Renal cortical epithelial cell (primary cell): ENCODE measurements at regions not wholly inside any gene's neighbourhood (a gene's known extent, or its start where the extent isn't known, plus 50 kb on each side); places are given as distances from the start of the nearest gene placed in this dataset.
"Not testable (repeated sequence)": the region's sequence is repeated elsewhere in the genome, so short reads cannot be mapped to it uniquely, and the experiment has no call there.

ENCODE experiments used
- DNase-seq: peaks from one replicate; pipeline ENCODE4 v3.0.0-alpha.2; 2011; ENCODE audit warnings: low read depth

DNA sequence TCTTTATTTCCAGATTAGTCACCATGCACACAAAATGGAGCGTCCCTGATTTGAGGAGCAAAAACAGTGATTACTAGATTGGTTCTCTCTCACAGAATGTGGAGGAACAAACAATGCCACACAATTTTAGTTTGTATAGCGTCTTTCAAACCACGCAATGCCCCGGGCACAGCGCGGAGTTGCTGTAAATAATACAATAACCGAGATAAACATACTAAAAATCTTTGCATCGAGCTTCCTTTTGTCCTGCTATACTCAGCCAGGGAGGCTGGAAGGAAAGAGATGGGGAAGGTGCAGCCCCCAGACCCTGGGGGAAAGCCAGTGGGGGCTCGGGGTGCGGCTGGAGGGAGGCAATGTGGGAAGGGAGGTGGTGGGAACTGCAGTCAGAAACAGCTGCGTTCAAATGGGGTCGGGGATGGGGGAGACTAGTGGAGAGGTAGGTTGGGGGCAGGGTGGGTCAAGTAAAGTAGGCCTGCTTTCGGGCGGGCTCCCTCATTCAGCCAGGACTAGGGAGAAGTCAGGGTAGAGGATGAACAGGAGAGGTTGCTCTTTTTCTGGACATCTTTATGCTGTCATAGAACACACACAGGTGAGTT, 366.3 kb downstream of the RPS6KC1 start:
- no peak for DNase-seq

DNA sequence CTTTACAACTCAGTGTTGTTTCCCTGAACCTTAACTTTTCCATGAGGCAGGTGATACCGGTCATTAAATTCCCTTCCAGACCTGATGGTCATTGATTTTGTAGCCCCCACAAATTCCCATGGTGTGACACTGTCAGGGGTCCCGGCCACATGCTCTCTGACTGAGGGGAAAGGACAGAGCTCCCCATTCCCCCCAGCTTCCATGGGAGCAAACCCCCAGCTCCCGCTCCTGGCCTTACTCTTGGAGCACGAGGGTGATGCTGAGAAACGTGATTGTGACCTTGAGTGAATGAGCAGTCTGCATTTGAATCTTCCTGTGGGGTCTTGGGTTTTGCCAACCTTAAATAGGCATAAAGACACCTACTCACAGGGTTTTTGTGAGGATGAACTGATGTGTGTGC, 366.8 kb downstream of the RPS6KC1 start:
- DNase-seq: no peak

DNA sequence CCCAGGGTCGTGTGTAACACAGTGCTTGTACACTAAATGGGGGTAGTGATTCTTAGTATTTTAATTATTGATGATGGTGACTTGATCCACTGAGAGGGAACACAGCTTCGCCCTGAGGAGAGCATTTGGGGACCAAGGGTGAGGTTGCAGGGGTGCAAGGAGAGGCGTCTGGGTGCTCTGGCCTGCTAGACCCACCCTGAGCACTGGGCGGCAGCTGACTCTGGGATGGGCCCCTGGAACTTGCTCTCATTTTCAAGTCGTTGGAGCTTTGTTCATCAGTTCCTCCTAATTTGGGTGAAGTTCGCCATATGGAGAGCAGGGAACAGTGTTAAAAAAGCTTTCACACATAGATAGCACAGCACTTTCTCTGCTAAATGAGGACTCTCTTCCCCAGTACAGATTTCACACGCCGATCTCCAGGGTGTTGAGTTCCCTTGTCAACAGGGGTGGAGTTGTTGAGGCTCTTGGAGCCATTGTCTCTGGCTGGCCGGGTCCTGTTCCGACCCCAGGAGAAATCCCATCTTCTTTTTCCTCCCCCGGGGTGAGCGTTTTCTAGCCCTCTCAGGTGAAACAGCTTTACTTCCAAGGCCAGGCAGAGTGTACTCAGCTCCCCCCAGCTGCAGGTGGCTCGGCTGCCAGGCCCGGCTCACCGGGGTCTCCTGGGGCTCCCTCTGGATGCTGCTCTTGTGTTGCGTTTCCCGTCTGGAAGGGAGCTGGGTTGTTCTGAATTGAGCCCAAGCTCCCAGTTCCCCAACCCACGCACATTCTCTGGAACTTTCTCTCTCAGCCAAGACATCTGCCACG, 367.4 kb downstream of the RPS6KC1 start:
- DNase-seq: no peak

DNA sequence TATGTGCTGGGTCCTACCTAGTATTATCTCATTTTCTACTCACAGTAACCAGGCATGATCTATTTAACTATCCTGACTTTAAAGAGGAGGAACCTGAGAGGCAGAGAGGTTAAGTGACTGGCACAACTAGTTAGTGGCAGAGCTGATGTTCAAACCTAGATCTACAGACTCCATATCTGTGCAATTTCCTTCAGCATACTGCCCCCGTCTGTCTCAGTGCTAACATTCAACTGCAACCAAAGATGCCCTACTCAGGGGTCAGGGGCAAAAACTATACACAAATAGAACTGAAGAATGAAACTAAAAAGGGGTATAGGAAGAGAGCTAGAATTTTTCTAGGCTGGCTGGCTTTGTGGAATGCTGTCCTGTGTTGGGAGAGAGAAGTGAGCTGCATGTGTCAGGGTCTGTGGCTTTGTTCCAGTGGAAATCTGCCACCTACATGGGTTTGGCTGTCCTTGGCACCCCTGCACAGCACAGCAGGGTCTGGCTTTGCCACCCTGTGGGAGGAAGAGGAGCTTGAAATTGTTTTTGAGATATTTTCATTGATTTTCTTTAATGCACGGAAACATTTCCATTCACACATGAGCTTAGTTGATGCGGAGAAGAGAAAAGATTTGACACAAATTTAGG, 368.5 kb downstream of the RPS6KC1 start:
- peak; percentile 23 for DNase-seq

DNA sequence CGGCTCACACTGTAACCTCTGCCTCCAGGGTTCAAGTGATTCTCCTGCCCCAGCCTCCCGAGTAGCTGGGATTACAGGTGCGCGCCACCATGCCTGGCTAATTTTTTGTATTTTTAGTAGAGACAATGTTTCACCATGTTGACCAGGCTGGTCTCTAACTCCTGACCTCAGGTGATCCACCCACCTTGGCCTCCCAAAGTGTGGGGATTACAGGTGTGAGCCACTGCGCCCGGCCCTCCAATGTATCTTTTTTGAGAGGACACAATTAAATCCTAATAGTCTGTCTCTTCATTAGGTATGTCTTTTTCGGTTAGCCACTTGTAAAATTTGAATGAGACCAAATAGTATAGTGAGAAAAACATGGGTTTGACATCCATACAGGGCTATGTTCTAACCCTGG, 370.1 kb downstream of the RPS6KC1 start:
- not testable (repeated sequence) for DNase-seq

DNA sequence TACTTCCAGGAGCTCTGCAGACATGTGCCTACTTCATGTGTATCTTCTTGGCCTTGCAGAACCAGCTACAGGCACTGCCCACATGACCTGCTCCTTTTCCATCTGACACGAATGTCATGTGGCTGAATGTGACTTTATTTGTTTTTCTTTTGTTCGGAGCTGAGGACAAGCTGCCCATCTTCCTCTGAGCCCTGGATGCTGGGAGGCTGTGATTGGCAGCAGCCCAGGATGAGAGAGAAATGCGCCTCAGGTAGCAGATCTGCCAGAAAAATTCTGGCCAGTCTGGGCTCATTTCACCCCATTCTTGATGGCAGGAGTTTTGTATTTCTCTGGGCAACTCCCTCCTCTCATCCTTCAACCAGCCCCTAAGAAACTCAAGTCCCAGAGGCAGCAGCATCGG, 372.0 kb downstream of the RPS6KC1 start:
- DNase-seq: no peak

DNA sequence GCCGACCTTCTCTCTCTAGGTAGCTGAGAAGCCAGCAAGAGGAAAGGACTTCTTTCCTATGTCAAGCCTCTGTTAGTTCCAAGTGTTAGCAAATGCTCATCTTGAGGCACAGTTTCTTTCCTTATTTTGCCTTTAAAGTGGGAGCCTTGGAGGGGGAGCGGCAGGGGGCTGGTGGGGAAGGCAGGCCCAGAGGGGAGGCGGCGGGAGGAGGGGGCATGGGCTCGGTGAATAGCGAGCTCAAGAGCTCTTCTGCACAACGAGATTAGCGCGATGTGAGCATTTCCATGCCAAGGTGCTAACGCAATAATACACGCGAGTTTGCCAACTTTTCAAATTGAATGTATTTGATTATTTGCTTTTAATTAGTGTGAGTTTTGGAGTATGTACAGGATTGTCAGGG, 372.6 kb downstream of the RPS6KC1 start:
- no peak for DNase-seq

DNA sequence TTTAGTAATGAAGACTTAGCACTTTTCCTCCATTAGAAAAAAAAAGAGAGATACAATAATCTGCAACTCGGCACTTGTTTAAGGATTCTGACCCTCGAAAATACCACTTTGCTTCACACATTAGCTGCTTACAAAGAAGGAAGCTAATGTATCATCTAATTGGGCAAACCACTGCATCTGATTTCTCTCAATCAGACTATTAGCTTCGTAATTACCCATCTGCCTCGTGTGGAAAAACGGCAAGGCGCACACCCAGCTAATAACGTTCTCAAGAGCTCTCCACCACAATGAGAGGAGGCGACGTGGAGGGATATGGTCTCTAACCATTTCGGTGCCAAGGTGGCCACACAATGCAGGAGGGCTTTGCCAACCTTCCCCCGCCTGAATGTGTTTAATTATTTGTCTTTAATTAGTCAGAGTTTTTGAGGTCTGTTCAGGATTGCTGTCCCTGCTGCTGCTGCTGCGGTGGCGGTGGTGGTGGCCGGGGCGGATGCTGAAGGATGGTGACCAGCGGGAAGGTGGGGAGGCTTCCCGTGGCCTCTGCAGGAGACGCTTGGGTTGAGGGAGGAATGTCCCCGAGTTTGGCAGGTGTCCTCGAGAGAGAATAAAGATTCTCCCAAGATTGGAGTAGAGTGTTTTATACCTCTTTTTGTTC, 374.5 kb downstream of the RPS6KC1 start:
- no peak for DNase-seq

DNA sequence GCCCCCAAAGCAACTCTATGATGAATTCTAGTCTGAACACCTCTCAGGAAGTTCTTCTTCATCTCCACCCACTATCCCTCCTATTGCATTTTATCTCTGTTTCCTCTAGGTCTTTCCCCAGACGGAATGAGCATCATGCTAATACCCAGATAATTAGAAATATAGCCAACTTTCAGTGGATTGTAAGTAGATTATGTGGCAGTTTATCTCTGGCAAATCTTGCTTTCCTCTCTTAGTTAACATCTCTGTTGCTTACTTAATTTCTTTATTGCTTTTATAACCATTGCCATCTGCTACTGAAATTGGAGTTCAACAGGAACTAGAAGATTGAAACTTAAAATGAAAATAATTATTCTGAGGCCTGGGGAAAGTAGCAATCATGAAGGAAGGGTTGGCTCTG, 378.6 kb downstream of the RPS6KC1 start:
- no peak for DNase-seq

DNA sequence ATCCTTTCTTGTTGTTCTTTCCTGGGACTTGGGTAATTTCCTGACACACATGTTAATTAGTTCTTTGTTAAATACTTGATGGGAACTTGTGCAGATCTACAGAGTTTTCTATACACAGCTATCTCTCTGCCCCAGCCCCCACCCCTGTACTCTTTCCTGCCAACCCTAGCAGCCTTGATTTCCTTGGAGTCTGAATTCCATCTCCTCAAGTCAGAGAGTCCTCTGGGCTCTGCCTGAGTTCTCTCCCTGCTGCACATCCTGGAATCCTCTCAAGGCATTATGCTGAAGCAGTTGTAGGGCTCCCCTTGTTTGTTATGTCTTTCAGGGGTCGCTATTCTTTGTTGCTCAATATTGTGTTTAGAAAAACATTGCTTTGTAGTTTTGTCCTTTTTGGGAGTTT, 384.7 kb downstream of the RPS6KC1 start:
- DNase-seq: no peak

DNA sequence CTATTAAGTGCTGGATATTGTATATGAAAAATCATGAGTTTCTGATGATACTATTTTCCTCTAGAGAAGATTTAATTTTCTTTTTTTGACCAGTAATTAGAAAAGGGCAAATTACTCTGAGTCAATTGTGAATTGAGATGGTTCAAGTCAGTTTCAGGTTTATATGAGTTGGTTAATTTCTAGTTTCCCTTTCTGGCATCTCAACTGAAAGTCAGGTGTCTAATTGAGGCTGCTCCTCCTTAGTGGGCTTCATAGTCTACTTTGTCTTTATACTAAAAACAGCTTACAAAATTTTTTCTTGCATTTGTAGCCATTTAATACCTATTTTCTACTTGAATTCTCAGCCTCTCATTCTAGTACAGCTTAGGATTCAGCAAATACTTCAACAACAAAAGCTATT, 387.3 kb downstream of the RPS6KC1 start:
- no peak for DNase-seq

DNA sequence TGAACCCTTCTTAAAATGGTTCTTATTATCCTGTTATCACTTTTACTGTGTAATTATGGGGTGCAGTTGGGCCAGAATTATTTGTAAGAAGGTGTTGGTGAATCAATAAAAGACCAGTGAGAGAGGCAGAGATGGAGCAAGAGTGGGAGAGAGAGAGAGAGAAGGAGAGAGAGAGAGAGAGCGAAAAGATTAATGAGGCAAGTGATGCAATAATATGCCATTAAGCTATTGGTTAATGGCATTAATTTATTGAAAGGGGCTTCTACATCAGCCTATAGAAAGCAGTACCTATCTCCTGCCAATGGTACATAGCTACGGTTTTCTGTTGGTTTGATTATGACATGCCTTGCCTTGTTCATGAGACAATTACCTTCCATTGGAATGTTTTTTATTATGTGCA, 388.7 kb downstream of the RPS6KC1 start:
- DNase-seq: no peak

DNA sequence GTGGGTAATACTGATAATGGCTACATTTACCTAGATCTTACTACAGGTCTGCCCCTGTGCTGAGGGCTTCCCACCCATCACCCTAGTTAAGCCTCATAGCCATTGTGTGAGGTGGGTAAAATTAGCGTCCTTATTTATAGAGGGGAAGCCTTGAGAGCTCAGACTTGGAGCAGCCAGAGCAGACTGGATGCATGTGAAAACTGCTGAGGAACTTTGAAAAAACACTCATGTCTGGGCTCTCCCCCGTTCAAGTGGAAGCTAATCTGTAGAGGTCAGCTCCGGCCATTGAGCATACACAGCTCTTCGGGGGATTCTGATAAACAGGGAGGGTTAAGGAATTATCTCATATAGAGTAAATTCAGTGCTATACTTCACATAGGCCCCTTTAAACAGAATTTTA, 389.7 kb downstream of the RPS6KC1 start:
- no peak for DNase-seq

DNA sequence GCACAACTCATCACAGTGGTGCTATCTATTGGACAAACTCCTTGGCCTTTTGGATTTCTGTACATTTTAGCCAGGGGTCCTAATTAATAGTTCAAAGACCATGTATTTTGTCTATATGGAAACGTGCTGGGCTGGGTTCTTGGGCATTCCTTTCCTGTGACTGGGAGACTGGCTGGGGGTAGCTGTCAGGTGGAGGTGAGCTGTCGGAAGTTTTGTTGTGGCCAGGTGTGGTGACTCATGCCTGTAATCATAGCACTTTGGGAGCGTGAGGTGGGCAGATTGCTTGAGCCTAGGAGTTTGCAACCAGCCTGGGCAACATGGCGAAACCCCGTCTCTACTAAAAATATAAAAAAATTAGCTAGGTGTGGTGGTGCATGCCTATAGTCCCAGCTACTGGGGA, 392.4 kb downstream of the RPS6KC1 start:
- DNase-seq: peak; percentile 24

DNA sequence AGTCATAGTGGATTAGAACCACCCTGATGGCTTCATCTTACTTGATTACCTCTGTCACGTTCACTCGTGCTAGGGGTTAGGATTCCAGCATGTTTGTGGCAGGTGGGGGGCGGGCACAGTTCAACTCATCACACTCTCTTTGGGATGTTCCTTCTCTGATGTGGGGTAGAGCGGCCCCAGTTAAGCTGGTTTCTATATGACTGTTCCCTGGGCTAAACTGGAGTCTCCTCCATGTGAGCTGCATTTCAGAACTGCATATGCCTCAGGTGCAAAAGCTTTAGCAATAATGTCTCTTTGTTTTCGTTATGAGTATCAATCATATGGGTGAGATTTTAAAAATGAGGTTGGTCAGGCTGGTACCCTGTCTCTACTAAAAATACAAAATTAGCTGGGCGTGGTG, 393.2 kb downstream of the RPS6KC1 start:
- no peak for DNase-seq

DNA sequence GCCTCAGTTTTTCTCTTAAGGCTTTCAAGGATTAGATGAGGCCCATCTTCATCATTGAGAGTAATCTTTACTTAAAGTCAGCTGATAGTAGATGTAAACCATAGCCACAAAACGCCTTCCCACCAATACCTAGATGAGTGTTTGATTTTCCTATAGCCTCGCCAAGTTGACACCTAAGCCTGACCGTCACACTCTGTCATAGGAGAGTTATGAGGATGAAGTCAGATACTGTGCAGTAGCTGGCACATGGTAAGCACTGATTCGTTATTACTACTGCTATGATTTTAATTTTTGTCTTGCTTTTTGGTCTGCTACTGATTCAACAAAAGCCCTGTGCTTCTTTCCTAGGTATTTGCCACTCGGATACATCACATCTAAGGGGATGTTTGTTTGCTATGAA, 395.5 kb downstream of the RPS6KC1 start:
- DNase-seq: no peak

DNA sequence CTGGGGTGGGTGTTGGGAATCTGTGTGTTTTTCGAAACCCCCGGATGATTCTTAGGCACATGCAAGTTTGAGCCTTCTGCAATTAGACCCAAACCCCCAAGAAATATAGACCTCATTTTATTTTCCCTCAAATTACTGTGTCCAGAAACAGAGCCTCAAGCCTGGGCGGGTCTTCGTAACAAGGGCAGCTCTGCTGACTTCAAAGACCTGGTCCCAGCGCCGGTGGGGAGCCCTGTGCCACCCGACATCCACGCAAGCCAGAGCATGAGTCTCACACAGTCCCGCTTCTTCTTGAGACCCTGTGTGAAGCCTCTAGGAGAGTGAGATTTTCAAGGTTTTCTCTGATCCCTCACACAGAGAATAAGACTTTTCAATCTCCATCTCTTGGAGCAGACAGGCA, 397.3 kb downstream of the RPS6KC1 start:
- DNase-seq: no peak

DNA sequence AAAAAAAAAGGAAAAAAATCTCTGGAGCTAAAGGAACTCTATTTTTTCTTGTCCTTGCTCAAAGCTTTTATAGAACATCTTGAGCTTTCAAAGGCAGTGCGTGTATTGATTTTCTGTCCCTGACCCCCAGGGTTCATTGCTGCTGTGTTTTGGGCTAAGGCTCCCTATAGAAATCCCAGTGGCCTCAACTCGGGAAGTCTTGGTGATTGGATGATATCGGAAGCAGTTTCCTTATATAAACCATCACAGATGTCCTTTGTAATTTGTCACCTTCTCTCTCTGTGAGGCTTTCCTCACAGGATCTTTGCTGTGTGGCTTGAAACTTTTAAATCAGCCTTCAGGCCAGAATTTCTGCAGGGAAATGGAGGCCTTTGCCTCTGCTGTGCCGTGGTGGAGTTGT, 397.7 kb downstream of the RPS6KC1 start:
- DNase-seq: no peak

DNA sequence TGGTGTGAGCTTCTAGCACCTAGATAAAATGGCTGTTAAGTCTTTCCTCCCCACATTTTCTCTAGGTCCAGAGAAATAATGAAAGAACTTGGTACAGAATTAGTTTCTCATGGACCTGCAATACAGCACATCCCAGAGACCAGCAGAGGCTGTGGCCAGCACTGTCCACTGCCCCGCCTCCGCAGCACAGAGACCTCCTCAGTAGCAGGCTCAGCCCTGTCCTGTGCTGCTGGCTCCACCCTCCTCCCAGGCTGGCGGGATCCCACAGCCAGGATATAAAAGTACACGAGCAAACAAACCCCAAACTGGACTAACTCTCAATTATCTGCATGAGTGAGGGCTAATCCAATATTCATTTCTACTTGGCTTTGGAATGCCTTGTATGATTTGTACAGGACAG, 401.5 kb downstream of the RPS6KC1 start:
- DNase-seq: no peak

DNA sequence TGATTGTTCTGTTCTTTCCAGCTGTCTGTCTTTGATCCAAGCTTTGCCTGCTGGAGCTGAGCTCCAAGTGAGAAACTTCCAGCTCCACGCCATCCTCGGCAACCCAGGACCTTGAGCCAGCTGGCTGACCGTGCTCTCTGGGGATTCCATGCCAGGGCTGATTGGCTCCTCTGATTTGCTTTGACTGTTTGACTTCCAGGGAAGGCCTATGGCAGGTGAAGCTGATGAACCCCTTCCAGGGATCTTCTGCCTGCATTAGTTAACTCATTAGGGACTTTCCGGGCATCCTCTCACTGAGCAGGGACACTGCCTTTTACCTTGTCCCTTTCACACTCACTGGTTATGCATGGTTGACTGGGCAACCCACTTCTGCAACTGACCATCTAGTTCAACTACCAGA, 406.1 kb downstream of the RPS6KC1 start:
- no peak for DNase-seq

DNA sequence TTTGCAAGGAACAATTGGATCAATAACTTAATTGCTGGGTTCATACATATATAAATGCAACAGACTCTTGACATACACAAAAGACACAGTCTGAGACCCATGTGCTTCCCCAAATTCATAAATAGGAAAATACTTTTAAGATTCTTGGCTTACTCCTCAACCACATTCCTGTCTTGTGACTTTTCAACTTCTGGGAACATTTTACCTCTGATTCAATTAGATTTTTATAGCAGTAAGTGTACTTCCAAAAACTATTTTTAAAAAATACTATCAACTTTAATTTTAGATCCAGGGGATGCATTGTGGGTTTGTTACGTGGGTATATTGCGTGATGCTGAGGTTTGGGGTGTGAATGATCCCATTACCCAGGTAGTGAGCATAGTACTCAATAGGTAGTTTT, 406.7 kb downstream of the RPS6KC1 start:
- DNase-seq: no peak

DNA sequence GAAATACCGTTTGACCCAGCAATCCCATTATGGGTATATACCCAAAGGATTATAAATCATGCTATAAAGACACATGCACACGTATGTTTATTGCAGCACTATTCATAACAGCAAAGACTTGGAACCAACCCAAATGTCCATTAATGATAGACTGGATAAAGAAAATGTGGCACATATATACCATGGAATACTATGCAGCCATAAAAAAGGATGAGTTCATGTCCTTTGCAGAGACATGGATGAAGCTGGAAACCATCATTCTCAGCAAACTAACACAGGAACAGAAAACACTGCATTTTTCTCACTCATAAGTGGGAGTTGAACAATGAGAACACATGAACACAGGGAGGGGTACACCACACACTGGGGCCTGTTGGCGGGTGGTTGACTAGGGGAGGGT, 411.3 kb downstream of the RPS6KC1 start:
- not testable (repeated sequence) for DNase-seq
